PC-9 (cell line): ENCODE measurements at regions not wholly inside any gene's neighbourhood (a gene's known extent, or its start where the extent isn't known, plus 50 kb on each side); places are given as distances from the start of the nearest gene placed in this dataset.

ENCODE experiments used
- CTCF ChIP-seq: fragments of 200-600 bp; sonication (generic); conservative IDR thresholded peaks from 2 replicates; pipeline ENCODE4 v1.6.1; 2017; ENCODE audit warnings: mixed run types, antibody characterized with exemption, mild to moderate bottlenecking, moderate library complexity
- EZH2 ChIP-seq: fragments of 200-600 bp; sonication (generic); IDR thresholded peaks from 2 replicates; pipeline ENCODE4 v1.8.0; 2017; ENCODE audit warnings: antibody characterized with exemption, low read depth

GRCh38 chr3:153273217-153273616 lies 111.2 kb downstream of the RAP2B start:
- TF ChIP-seq CTCF (no peak), EZH2 (no peak)
